ENCODE measurements at regions not wholly inside any gene's neighbourhood (a gene's known extent, or its start where the extent isn't known, plus 50 kb on each side); places are given as distances from the start of the nearest gene placed in this dataset.

DNA sequence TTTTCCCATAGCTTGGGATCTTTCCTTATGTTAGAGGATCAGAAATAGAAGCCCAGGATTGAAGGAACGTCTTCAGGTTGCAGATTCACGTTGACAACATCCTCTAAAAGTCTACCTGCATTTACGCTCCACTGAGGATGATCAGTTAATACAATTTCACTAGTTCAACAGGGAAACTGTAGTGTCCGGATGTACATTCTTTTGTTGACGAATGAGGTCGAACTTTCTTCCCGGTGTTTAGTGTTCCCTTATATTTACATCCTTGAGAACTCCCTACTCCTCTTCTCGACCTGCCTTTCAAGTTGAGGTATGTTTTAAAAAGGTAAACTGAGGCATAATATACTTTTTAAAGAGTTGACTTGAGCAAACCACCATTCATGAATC lies 74.8 kb downstream of the SIK1 start:
- TF ChIP-seq CTCF (IDR thresholded peaks at IDR 0.05; ENCODE audit: low read depth, low read length) (no peak), EZH2phosphoT487 (IDR thresholded peaks at IDR 0.05; ENCODE audit: low read depth) (no peak)
